Vagina (tissue), 2 donors: ENCODE measurements at regions not wholly inside any gene's neighbourhood (a gene's known extent, or its start where the extent isn't known, plus 50 kb on each side); places are given as distances from the start of the nearest gene placed in this dataset.

Experiments used
- POLR2A ChIP-seq, 2 donors: fragments of 450-650 bp; IDR thresholded peaks; one replicate each; pipeline ENCODE4 v1.6.1; 2017; ENCODE audit warnings: antibody characterized with exemption in 2 of 2, mild to moderate bottlenecking in 2 of 2, moderate library complexity in 2 of 2
- POLR2AphosphoS5 ChIP-seq, 2 donors: sonication (generic); formaldehyde crosslinking; IDR thresholded peaks; one replicate each; pipeline ENCODE4 v1.9.0; 2017; ENCODE audit warnings: antibody characterized with exemption in 2 of 2, mild to moderate bottlenecking in 2 of 2, low read depth in 1 of 2; ENCODE audit not compliant: insufficient read depth in 1 of 2
- TF ChIP-seq, protein P1 (sequence below), 3 experiments: fragments of 450-650 bp in 2 of 3; fragments of 200-600 bp in 1 of 3; sonication (generic) in 1 of 3; IDR thresholded peaks; one replicate each; pipeline ENCODE4 v1.5.1; 2017 to 2019; ENCODE audit warnings: antibody characterized with exemption in 3 of 3, mild to moderate bottlenecking in 2 of 3, moderate library complexity in 2 of 3

DNA sequence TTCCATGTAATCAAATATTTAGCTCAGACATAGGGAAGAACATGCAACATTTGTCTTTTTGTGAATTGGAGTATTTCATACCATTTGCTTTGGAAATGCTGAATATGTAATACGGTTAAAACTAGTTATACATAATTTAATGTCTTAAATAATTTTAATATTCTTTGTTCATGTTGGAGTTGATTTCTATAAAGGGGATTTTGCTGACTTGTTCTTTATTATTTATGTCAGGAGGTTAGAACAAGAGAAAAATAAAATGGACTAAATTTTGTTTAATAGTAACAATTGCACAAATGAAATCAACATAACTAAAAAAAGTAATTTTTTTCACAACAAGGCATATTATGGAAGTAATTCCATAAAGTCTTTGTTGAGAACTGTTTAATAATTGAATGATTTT lies 170.0 kb upstream of the CDH18 start:
- TF ChIP-seq, protein P1, sequence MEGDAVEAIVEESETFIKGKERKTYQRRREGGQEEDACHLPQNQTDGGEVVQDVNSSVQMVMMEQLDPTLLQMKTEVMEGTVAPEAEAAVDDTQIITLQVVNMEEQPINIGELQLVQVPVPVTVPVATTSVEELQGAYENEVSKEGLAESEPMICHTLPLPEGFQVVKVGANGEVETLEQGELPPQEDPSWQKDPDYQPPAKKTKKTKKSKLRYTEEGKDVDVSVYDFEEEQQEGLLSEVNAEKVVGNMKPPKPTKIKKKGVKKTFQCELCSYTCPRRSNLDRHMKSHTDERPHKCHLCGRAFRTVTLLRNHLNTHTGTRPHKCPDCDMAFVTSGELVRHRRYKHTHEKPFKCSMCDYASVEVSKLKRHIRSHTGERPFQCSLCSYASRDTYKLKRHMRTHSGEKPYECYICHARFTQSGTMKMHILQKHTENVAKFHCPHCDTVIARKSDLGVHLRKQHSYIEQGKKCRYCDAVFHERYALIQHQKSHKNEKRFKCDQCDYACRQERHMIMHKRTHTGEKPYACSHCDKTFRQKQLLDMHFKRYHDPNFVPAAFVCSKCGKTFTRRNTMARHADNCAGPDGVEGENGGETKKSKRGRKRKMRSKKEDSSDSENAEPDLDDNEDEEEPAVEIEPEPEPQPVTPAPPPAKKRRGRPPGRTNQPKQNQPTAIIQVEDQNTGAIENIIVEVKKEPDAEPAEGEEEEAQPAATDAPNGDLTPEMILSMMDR (IDR thresholded peaks at IDR 0.05) = no peak
- TF ChIP-seq POLR2A (IDR thresholded peaks at IDR 0.05) (no peak), POLR2AphosphoS5 (IDR thresholded peaks at IDR 0.05; ENCODE audit: insufficient read depth in 1 of 2, low read depth in 1 of 2) (no peak)
